GM12872 (cell line): ENCODE measurements at regions not wholly inside any gene's neighbourhood (a gene's known extent, or its start where the extent isn't known, plus 50 kb on each side); places are given as distances from the start of the nearest gene placed in this dataset.

Experiments used
- TF ChIP-seq, protein P1 (sequence below): IDR thresholded peaks from 3 replicates; pipeline ENCODE4 v1.5.1; 2011; ENCODE audit warnings: low read depth, mild to moderate bottlenecking, low read length, moderate library complexity; ENCODE audit not compliant: insufficient read depth

DNA sequence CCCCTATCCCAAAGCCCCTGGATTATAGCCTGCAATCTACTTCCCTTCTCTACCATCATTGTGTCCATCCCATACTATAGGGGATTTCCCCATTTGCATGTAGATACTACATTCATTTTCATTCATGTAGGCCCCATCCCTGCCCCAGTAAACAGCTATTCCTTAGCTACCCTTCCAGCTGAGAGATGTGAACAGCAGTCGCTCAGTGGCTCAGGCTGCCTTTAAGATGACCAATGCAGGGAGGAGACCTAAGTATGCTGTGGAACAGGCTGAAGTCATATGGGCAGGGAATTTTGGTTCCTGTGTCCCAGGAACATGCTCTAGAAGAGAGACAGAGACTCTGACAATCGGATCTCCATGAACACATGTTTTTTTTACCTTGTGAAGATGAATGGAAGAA, 481.2 kb upstream of the SYT1 start:
- TF ChIP-seq, protein P1, sequence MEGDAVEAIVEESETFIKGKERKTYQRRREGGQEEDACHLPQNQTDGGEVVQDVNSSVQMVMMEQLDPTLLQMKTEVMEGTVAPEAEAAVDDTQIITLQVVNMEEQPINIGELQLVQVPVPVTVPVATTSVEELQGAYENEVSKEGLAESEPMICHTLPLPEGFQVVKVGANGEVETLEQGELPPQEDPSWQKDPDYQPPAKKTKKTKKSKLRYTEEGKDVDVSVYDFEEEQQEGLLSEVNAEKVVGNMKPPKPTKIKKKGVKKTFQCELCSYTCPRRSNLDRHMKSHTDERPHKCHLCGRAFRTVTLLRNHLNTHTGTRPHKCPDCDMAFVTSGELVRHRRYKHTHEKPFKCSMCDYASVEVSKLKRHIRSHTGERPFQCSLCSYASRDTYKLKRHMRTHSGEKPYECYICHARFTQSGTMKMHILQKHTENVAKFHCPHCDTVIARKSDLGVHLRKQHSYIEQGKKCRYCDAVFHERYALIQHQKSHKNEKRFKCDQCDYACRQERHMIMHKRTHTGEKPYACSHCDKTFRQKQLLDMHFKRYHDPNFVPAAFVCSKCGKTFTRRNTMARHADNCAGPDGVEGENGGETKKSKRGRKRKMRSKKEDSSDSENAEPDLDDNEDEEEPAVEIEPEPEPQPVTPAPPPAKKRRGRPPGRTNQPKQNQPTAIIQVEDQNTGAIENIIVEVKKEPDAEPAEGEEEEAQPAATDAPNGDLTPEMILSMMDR = no peak

DNA sequence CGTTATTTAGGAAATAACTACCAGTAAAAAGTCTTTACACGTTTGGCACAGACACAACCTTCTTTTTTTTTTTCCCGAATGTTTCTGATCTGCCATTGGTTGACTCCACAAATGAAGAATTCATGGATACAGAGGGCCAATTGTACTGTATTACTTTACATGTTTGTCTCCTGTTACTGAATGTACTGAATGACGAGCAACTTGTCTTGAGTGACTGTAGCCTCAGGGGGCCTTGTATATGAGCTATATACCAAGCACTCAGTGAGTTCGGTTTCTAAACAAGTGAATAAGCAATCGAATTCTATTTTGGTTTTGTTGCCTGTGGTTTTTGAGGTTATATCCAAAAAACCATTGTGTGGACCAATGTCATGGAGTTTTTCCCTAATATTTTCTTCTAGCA, 480.0 kb upstream of the SYT1 start:
- TF ChIP-seq, protein P1 = no peak

- TF ChIP-seq, protein P1 = no peak
Observed at GRCh38 chr12:78385541-78385940, 479.0 kb upstream of the SYT1 start.

- TF ChIP-seq, protein P1 = no peak
Observed at GRCh38 chr12:78386871-78387270, 477.7 kb upstream of the SYT1 start.

DNA sequence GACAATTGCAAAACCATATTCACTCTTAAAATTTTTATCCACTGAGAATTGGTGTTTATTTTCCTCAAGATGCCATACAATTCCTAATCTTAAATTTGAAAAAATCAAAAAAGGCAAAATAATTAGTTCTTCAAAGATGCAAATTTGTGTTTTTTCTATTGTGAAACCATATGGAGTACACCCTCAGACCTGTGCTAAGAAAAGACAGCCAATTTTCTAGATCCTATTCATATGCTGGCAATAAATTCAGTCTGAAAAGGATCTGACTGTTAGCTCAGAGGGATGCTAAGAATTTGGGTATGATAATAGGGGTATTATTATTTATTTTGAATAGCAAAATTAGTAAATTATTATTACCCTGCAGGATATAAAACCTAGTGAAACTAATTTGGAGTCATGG, 476.9 kb upstream of the SYT1 start:
- TF ChIP-seq, protein P1 = no peak

- TF ChIP-seq, protein P1 = no peak
Observed at GRCh38 chr12:78388461-78388860, 476.1 kb upstream of the SYT1 start.

DNA sequence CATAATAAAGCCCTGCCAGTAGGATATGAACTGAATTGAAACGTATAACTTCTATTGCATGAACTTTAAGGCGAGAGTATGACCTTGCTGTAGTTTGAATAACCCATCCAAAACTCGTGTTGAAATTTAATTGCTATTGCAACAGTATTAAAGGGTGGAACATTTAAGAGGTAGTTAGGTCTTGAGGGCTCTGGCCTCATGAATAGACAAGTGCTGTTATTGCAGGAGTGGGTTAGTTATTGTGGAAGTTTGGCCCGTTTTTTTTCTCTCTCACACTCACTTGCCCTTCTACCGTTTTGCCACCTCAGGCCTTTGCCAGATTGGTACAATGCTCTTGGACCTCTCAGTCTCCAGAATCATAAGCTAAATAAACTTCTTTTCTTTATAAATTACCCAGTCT, 473.7 kb upstream of the SYT1 start:
- TF ChIP-seq, protein P1 = no peak

DNA sequence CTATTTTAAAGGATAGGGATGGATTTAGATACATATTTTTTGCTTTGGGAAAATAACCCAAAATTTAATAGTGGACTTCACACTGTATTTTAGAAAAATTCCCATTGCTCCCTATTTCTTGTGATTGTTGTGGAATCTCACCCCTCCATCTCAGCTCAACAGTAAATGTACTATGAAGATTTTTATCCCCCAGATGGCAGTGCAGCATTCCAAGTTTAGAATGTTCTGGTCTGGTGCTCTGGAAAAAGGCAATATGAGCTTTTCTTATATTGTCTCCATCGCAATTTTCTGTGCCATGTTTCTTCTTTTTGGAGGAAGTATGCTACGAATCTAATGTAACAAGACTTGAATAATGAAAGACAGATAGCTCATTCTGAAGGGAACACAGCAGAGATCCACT, 471.7 kb upstream of the SYT1 start:
- TF ChIP-seq, protein P1 = no peak
